Kidney glomerular epithelial cell (primary cell): ENCODE measurements at regions not wholly inside any gene's neighbourhood (a gene's known extent, or its start where the extent isn't known, plus 50 kb on each side); places are given as distances from the start of the nearest gene placed in this dataset.

ENCODE experiments used
- DNase-seq: peaks from one replicate; lab custom pipeline; 2025; lab: John Stamatoyannopoulos, UW

DNA sequence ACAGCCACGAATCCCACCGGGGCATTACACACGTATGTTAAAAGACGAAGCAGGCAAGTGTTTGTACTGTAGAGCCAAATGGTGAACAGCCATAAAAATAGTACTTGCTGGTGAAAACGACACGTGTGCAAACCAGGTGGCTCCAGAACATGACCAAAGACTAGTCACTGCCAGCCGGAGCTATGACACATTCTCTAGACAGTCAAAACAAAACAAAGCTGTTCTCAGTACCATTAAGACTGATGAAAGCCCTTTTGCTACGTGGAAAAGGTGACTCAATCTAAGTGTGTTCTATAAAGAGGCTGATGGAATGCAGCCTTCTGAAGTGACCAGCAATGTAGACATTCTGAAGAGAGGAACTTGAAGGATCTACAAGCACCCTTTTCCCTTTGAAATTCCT is 367.7 kb upstream of the NETO1 start:
- DNase-seq = peak; percentile 81

DNA sequence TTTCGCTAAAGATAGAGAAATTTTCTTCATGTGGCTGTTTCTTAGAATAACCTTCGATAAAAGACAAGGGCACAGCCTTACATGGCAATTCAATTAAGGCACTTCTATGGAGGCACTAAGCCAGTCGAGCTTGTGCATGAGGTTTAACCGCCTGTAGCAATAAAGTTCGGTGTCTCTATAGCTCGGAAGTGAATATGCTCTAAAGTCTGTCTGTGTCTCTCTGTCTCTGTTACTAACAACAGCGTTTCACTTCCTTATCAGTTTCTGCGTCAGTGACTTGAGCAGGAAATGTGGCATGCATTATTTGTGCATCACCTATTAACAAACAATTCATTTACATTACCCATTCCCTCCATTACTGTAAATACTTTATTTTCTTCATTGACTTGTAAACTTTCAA is 365.1 kb upstream of the NETO1 start:
- DNase-seq = no peak

DNA sequence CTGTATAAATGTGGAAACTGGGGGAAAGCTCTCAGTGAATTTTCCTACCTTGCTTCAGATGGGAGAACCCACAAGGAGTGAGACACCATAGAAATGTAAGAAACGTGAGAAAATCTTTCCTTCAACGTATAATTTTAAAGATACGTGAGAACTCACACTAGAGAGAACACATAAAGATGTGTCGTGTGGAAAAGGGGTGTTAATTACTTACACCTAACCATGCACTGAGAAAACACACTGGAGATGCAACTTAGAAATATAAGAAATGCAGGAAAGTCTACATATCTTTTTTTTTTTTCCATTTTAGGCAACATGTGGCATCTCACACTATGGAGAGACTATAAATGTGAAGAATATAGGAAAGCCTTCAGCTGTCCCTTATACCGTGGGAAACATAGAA is 352.9 kb upstream of the NETO1 start:
- DNase-seq = no peak

DNA sequence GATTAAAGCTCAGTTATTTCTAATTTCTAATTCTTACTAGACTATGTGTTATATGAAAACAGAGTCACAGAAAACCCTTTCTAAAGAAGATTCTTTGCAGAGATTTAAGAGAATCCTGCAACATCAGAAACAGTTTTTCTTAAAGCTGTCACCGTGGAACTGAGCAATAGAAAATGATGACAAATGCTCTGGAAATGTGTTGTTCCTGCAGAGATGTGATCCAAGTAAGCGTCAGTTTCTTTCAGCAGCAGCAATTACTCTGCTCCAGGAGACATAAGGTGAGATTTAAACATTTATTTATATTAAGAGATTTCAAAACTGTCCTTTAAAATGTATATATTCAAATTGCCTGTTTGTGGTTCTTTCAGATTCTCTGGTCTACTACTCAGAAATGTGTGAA is 350.5 kb upstream of the NETO1 start:
- no peak for DNase-seq

DNA sequence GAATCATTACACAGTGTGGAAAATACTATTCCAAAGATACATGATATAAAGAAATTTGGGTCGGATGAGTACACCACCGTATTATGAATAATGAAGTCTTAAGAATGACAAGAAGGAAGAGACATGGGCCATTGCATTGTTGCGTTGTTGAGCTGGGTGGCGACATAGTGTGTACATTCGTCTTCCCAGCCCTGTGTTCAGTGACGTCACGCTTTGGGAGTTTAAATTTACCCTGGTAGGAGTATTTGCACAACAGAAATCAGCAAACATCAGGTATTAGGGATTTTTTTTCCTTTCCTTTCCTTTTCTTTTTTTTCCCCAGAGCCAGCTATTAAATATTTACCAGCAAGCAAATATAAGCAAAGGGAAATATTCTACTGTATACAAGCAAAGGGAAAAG is 347.2 kb upstream of the NETO1 start:
- no peak for DNase-seq

DNA sequence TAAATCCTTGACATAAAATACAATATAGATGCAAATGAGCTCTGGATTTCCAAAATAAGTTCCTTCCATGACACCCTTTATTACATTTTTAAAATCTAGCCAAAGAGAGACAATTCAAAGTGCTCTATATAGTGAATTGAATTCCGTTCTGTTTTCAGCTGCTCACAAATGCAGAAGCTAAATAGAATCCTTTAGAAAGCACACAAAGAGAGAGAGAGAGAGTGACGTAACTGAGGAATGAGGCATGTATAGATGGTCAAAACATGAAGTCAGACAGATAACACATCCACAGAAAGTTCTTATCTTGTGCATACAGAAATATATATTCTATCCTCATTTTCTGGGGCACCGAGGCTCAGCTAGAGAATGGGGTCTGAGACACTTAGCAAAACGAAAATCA is 344.7 kb upstream of the NETO1 start:
- no peak for DNase-seq

DNA sequence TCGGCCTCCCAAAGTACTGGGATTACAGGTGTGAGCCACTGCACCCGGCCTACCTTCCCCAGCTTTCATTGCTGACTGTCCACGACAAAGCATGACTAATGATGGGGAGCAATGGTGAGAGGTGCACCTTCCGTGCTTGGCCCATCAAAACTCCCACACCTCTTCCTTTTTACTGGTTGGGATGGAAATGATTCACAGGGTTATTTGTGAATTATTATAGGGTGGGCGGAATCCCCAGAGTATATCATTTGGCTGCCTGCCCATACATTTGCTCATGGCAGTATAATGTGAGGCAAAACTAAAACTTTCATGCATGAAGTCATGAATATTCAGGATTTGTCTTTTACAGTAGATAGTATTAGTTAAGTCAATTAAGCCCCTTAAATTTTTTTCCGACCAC is 334.2 kb upstream of the NETO1 start:
- DNase-seq = no peak

DNA sequence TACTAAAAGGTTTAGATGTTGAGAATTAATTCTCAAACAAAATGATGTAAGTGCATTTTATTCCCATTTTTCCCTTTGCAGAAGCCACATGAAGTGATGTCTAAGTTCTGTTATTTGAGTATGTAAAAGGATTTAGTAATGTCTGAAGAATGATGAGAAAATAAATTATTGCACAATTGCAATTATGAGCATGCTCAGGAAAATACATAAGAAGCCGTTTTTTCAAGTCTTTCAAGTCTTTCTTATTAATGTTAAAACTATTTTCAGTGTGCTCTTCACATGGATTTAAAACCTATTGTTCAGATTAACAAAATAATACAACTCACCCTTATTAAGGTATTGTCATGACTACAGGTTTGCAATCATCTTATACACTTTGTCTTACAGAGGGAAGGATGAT is 331.4 kb upstream of the NETO1 start:
- no peak for DNase-seq

DNA sequence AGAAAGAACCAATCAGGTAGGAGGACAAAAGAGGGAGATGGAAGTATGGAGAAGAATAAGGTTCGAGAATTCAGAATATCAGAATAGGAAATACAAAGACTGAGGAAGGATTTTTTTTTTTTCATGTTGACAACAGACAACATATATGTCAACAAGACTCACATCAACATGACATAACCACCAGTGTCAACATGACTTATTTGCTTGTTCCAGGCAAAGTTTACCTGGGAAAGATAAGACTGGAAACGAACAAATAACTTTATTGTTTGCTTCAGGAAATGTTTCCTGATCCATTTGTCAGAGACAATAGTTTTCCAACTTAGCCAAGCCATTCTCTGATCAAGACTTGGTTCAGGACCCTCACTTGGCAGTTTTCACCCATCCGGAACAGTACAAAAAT is 321.9 kb upstream of the NETO1 start:
- no peak for DNase-seq

DNA sequence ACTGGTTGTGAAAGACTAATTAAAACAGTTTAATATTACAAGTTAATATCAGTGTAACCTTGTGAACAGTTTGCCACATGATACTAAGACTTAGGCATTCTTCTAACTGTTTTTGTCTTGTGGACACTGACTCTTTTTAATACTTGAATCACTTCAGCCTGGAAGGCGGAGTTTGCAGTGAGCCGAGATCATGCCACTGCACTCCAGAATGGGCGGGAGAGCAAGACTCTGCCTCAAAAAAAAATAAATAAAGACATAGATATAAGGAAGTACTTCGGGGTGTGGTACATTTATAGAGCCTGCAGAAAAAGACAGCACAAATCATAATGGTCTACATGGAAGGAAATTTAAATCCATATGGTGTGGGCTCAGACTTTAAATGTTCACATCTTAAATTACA is 300.4 kb upstream of the NETO1 start:
- DNase-seq = no peak

DNA sequence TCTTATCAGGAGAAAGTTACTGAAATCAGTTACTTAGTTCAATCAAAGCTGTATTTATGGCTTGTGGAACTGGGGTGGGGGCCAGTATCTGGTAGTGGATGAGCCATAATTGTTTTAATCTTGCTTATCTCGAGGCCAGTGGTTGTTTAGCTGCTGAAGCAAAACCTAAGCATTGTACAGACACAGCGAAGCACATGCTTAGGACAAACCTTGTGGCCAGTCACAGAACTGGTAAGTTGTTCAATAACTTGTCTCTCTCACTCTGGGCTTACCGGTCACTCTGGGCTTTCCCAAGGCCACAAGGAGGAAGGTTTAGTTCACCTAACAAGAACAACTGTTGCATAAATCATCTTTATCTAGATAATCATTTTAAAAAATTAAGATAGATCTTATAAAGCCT is 296.6 kb upstream of the NETO1 start:
- no peak for DNase-seq

DNA sequence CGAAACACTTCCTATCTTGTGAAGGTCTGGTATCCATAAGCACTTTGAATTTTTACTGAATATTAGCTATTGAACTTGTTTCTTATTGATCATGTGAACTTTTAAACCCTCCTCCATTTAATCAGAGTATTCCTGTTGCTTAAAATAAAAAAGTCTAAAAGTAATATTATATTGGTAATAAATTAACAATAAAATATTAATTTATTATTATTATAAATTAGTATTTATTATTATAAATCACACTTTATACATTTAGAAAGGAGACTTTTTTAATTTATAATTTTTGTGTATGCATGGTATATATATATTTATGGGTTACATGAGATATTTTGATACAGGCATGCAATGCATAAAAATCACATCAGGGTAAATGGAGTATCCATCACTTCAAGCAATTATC is 295.4 kb upstream of the NETO1 start:
- DNase-seq = no peak

DNA sequence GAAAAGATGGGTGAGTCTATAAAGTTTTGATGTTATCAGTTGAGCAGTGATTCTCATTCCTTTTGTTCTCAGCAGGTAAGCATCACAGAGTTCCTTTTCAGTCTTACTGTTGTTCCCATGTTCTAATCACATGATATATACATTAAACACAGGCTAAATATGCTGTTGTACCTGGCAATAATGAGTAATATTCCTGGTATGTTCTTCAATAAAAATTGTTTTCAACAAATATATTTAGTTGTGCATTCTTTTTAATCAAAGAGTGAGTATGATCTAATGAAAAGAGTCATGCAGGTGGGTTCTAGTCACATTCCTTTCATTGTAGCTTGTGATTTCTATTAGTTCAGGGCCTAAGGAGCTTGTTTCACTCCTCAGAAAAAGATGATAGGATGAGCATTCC is 288.3 kb upstream of the NETO1 start:
- DNase-seq = no peak

DNA sequence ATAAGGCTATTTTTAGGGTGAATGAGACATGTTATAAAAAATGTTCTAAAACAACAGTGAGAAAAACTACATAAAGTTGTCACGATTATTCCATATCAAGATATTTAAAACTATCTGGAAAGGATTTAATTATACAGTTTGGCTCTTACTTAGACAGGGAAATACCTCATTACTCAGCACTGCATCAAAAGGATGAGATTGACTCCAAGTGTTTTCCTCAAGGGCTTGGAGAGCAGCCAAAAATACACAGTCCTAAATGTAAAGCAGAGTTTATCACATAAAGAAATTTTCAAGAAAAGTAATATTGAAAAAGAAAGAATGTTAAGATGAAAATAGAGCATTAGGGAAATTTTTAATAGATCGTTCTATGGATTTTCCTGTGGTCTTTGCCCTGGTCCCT is 285.5 kb upstream of the NETO1 start:
- no peak for DNase-seq

DNA sequence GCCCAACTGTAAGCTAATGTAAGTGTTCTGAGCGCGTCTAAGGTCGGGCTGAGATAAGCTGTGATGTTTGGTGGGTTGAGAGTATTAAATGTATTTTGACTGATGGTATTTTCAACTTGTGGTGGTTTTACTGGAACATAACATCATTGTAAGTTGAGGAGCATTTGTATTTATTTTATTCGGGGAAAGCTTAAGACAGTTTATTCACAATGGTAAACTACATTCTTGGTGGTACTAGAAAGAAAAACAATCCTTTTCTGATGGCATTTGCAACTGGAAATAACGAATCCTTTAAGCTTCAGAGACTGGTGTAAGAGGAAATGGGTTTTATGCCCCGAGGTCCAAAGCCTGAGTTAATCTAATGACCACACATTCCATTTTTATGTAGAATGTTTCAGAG is 283.3 kb upstream of the NETO1 start:
- DNase-seq = no peak

DNA sequence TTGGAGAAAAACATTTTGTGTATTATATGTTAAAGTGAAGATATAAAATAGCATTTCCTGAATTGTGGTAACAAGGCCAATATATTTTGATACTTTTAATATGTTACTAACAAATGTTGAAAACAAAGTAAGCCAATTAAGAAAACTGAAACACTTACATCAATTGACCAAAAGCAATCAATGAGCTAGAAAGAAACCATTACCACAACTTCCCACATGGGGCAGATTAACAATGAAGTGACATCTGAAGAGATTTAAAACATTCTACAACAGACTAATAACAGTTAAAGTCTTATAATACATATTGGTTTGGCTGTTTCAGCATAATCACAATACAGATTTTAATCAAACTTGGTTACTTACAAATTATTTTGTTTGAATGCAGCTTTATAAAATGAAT is 282.4 kb upstream of the NETO1 start:
- no peak for DNase-seq

DNA sequence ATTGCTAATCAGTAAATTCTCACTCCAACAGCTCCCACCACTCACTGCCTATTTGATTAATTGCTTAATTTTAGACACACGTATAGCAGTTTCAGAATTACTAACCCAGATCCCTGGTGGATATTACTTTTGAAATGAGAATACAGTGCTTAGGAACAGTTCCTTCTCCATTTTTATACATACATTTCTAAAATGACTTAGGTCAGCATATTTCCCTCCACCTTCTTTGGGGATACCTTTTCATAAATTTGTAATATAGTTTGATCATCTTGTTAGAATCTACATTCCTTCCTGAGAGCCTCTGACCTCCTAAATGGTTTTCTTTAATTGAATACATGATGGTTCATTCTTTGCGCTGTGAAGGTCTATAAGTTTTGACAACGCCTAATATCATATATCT is 279.8 kb upstream of the NETO1 start:
- no peak for DNase-seq

DNA sequence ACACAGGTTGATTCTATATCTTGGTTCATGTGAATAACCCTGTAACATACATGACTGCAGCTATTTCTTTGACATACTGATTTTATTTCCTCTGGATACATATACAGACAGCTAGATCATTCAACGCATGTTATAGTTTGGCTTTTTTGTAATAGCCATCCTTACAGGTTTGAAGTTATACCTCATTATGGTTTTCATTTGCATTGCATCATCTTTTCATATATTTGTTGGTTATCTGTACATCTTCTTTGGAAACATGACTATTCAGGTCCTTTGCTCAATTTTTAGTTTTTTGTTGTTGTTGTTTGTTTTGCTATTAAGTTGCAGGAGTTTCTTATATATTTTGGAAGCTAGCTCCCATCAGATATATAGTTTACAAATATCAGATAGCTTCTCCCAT is 276.2 kb upstream of the NETO1 start:
- no peak for DNase-seq

DNA sequence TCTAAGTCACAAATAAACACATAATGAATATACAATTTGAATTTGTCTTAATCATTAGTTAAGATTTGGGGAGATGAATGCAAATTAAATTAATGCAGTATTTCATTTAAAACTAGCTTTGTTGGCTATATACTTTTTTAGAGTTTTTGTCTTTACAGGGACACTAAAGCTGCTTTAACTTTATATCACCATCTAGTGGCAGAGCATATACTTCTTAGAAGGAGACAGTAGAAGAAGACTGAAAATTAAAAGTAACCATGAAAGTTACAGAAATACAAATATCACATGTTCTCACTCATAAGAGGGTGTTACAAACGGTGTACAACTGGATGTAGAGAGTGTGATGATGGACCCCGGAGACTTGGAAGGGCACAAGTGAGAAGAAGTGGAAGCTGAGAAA is 268.3 kb upstream of the NETO1 start:
- peak; percentile 24 for DNase-seq

DNA sequence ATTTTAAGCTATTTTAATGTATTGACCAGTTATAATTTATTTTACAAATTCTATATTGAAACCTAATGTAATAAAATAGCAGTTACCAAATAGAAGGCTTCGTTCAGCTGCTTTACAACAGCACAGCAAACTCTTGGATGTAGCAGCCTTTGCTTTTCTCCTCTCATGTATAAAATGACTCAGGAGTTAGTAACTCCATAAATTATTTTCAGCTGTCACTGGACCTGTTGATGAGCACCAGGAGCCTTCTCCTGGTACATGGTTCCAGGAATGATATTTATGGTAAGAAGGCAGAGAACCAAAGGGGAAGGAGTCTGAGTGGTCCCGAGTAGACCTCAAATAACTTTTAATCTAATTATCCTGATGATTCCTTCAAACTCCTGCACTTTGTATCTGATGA is 256.4 kb upstream of the NETO1 start:
- DNase-seq = peak; percentile 57

DNA sequence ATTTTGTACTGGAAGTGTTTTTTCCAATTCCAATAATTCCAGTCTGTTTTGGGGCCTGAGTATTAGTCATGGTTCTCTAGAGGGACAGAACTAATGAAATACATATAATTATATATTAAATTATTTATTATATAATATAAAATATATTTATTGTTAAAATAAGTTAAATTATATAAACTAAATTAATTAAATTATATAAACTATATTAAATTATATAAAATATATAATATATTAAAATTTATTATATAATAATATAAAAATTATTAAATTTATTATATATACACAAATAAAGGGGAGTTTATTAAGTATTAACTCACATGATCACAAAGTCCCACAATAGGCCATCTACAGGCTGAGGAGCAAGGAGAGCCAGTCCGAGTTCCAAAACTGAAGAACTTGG is 253.4 kb upstream of the NETO1 start:
- DNase-seq = no peak

DNA sequence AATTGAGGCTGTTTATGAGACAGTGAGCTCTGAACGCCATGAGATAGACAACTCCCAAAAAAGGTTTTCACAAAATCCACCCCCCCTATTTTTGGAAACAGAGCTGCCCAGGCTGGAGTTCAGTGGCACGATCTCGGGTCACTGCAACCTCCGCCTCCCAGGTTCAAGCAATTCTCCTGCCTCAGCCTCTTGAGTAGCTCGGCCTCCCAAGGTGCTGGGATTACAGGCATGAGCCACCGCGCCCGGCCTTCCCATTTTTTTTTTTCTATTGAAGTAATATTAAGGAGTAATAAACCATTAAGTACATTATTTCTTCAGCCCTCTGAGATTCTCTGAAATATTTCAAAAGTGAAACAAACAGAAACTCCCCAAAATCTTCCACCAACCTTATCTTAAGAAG is 252.8 kb upstream of the NETO1 start:
- no peak for DNase-seq

DNA sequence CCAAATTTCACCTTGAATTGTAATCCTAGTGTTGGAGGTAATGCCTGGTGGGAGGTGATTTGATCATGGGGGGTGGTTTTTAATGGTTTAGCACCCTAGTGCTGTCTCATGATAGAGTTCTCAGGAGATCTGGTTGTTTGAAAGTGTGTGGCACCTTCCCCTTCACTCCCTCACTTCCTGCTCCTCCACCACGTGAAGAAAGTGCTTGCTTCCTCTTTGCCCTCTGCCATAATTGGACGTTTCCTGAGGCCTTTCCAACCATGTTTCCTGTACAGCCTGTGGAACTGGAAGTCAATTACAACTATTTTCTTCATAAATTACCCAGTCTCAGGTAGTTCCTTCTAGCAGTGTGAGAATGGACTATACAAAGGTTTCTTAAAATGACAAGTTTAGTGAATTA is 251.8 kb upstream of the NETO1 start:
- DNase-seq = no peak

DNA sequence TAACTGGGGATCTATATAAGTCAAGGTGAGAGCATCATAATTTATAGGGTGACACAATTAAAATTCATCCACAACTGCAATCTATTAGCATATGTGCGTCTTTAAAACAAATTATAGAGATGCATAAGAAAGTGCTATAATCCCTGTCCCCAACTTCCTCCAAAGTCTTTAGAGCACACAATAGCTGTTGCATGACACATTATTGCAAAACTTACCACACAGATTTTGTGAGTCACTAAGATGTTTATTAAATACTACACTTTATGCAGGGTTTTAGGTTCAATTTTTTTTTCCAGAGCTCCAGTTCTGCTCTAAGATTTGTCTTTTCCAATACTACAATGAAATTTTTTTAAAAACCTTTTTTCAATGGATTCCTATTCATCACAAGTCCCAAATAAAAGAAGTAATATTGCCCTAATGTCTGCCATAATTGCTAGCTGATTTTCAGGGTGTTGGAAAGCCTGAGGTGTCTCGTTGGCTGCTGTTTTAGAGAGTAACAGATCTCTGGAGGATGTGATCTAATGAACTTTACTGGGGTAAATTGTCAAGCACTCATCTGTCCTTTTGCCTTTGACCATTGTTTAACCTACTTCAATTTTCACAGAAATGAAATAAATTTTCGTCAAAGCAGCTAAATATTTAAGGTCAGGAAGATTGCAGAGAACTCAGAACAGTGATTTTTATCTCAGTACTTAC is 250.5 kb upstream of the NETO1 start:
- DNase-seq = peak; percentile 21

DNA sequence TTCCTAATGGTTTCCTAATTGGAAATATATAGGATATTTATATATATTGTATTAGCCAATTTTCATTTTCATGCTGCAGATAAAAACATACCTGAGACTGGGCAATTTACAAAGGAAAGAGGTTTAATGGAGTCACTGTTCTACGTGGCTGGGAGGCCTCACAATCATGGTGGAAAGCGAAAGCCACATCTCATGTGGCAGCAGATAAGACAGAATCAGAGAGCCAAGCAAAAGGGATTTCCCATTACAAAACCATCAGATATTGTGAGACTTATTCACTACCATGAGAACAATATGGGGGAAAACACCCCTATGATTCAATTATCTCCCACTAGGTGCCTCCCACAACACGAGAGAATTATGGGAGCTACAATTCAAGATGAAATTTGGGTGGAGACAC is 242.5 kb upstream of the NETO1 start:
- no peak for DNase-seq
